Endodermal cell (in vitro differentiated cells): ENCODE measurements at regions not wholly inside any gene's neighbourhood (a gene's known extent, or its start where the extent isn't known, plus 50 kb on each side); places are given as distances from the start of the nearest gene placed in this dataset.

Experiments
- DNase-seq: peaks from one replicate; pipeline ENCODE4 v3.0.0-alpha.2; 2017
- H3K27ac ChIP-seq: 2 replicates; pipeline ENCODE4 v1.5.1; 2013; ENCODE audit warnings: mild to moderate bottlenecking, low read depth, low read length, moderate library complexity
- H3K27me3 ChIP-seq: 2 replicates; pipeline ENCODE4 v1.6.1; 2013; ENCODE audit warnings: mild to moderate bottlenecking, low read length, moderate library complexity; ENCODE audit not compliant: insufficient read depth, control insufficient read depth, poor library complexity, severe bottlenecking
- H3K36me3 ChIP-seq: 2 replicates; pipeline ENCODE4 v1.7.0; 2013; ENCODE audit warnings: mild to moderate bottlenecking, low read length, moderate library complexity; ENCODE audit not compliant: control insufficient read depth, insufficient read depth
- H3K4me1 ChIP-seq: one replicate; pipeline ENCODE4 v1.7.0; 2013; ENCODE audit warnings: low read length; ENCODE audit not compliant: control insufficient read depth, insufficient read depth
- H3K4me3 ChIP-seq: 2 replicates; pipeline ENCODE4 v1.5.1; 2013; ENCODE audit warnings: mild to moderate bottlenecking, low read length, moderate library complexity
- H3K9ac ChIP-seq: 2 replicates; pipeline ENCODE4 v1.6.1; 2013; ENCODE audit warnings: mild to moderate bottlenecking, low read length, moderate library complexity; ENCODE audit not compliant: poor library complexity, severe bottlenecking; ENCODE audit errors: extremely low read depth
- H3K9me3 ChIP-seq: 2 replicates; pipeline ENCODE4 v1.6.1; 2013; ENCODE audit warnings: mild to moderate bottlenecking, low read length, moderate library complexity; ENCODE audit not compliant: control insufficient read depth
- H3K27ac Mint-ChIP-seq: 2 replicates; pipeline ENCODE4 v1.8.0; 2020; ENCODE audit warnings: mixed read lengths
- H3K27me3 Mint-ChIP-seq: 2 replicates; pipeline ENCODE4 v1.8.0; 2021; ENCODE audit warnings: mild to moderate bottlenecking, mixed read lengths; ENCODE audit not compliant: insufficient read depth
- H3K36me3 Mint-ChIP-seq: 2 replicates; pipeline ENCODE4 v1.8.0; 2020; ENCODE audit warnings: low read depth, mixed read lengths
- H3K4me1 Mint-ChIP-seq: 2 replicates; pipeline ENCODE4 v1.8.0; 2020; ENCODE audit warnings: mixed read lengths
- H3K4me3 Mint-ChIP-seq: 2 replicates; pipeline ENCODE4 v1.8.0; 2020; ENCODE audit warnings: mild to moderate bottlenecking, moderate library complexity, mixed read lengths
- H3K9me3 Mint-ChIP-seq: 2 replicates; pipeline ENCODE4 v1.8.0; 2020; ENCODE audit warnings: mild to moderate bottlenecking, mixed read lengths
- CTCF ChIP-seq: fragments of 200-600 bp; sonication (generic); conservative IDR thresholded peaks from 2 replicates; pipeline ENCODE4 v1.5.0; 2021; ENCODE audit warnings: antibody characterized with exemption, mild to moderate bottlenecking
- WGBS, 2 experiments: methylation state at CpG; one replicate each; pipeline versions ENCODE4 v1.1.5 to v1.1.7; 2013; ENCODE audit warnings: missing lambda C conversion rate in 2 of 2, mixed read lengths in 1 of 2; ENCODE audit not compliant: insufficient coverage in 1 of 2, insufficient read length in 1 of 2; 5-methylcytosine and 5-hydroxymethylcytosine counted together

GRCh38 chr2:65625982-65626381 is 193.6 kb upstream of the SPRED2 start:
- no peak overlapping the region for H3K27ac ChIP-seq
- no peak overlapping the region for H3K9ac ChIP-seq
- H3K36me3 Mint-ChIP-seq: no peaks in the 10 kb centered on the region
- no peaks in the 10 kb centered on the region for H3K9me3 Mint-ChIP-seq
- H3K36me3 ChIP-seq: no peaks in the 10 kb centered on the region
- no peak overlapping the region for H3K4me3 Mint-ChIP-seq
- H3K27ac Mint-ChIP-seq: no peak overlapping the region
- no peaks in the 10 kb centered on the region for H3K27me3 ChIP-seq
- H3K4me1 ChIP-seq: no peaks in the 10 kb centered on the region
- peaks cover 7% of the 10 kb centered on the region for H3K9me3 ChIP-seq
- no peak overlapping the region for H3K4me3 ChIP-seq
- no peak for TF ChIP-seq CTCF
- H3K4me1 Mint-ChIP-seq: peaks cover 1% of the 10 kb centered on the region
- peaks cover 21% of the 10 kb centered on the region for H3K27me3 Mint-ChIP-seq
- no peak for DNase-seq

GRCh38 chr2:65622951-65623535 is 190.6 kb upstream of the SPRED2 start:
- H3K36me3 ChIP-seq: no peaks in the 10 kb centered on the region
- Mint-ChIP-seq H3K27me3 (peaks cover 23% of the 10 kb centered on the region), H3K4me3 (no peak overlapping the region), H3K27ac (no peak overlapping the region), H3K9me3 (no peaks in the 10 kb centered on the region), H3K4me1 (peaks cover 7% of the 10 kb centered on the region), H3K36me3 (no peaks in the 10 kb centered on the region)
- WGBS, 2 experiments: 95 to 100% methylated on average over 2 to 4 of the region's 4 CpGs
- H3K27ac ChIP-seq: no peak overlapping the region
- no peak for TF ChIP-seq CTCF
- no peaks in the 10 kb centered on the region for H3K4me1 ChIP-seq
- no peak overlapping the region for H3K4me3 ChIP-seq
- peaks cover 4% of the 10 kb centered on the region for H3K27me3 ChIP-seq
- no peaks in the 10 kb centered on the region for H3K9me3 ChIP-seq
- DNase-seq: no peak
- no peak overlapping the region for H3K9ac ChIP-seq

GRCh38 chr2:65622499-65622898 is 190.1 kb upstream of the SPRED2 start:
- Histone ChIP-seq H3K9ac (no peak overlapping the region), H3K4me3 (no peak overlapping the region), H3K9me3 (no peaks in the 10 kb centered on the region), H3K27me3 (peaks cover 4% of the 10 kb centered on the region), H3K27ac (no peak overlapping the region), H3K36me3 (no peaks in the 10 kb centered on the region), H3K4me1 (no peaks in the 10 kb centered on the region)
- H3K27me3 Mint-ChIP-seq: peaks cover 23% of the 10 kb centered on the region
- no peak overlapping the region for H3K27ac Mint-ChIP-seq
- no peaks in the 10 kb centered on the region for H3K9me3 Mint-ChIP-seq
- no peak for TF ChIP-seq CTCF
- WGBS, 2 experiments: 74 to 91% methylated on average over 1 of the region's 1 CpG
- DNase-seq: no peak
- no peaks in the 10 kb centered on the region for H3K36me3 Mint-ChIP-seq
- no peak overlapping the region for H3K4me3 Mint-ChIP-seq
- peaks cover 6% of the 10 kb centered on the region for H3K4me1 Mint-ChIP-seq
